Naive thymus-derived CD4-positive, alpha-beta T cell (primary cell): ENCODE measurements at regions not wholly inside any gene's neighbourhood (a gene's known extent, or its start where the extent isn't known, plus 50 kb on each side); places are given as distances from the start of the nearest gene placed in this dataset.

Source experiments
- ATAC-seq: fragments of 150-1000 bp; cut with Tn5 transposase; 2 replicates; pipeline ENCODE4 v1.10.0; 2021; ENCODE audit warnings: mild to moderate bottlenecking, moderate library complexity
- CTCF ChIA-PET: fragments of 350-600 bp; sonication (Branson Sonifier 250); formaldehyde crosslinking; loops from one replicate; lab custom pipeline; 2021; ENCODE audit warnings: antibody characterized with exemption; lab: Charles Lee
- POLR2A ChIA-PET: fragments of 350-600 bp; sonication (Branson Sonifier 250); formaldehyde crosslinking; loops from one replicate; lab custom pipeline; 2021; ENCODE audit warnings: antibody characterized with exemption, inconsistent platforms; lab: Charles Lee
- DNase-seq, 9 donors: peaks; one replicate each; pipeline versions ENCODE4 v3.0.0 to v3.0.0-alpha.2; 2020 to 2022; ENCODE audit warnings: mixed read lengths in 1 of 9
- H3K27ac ChIP-seq: one replicate; pipeline ENCODE4 v1.7.0; 2013; ENCODE audit warnings: mild to moderate bottlenecking, low read depth, low read length, moderate library complexity
- H3K27me3 ChIP-seq, 2 donors: one replicate each; pipeline ENCODE4 v1.7.0; 2013; ENCODE audit warnings: low read length in 2 of 2, mild to moderate bottlenecking in 2 of 2, moderate library complexity in 2 of 2; ENCODE audit not compliant: control insufficient read depth in 2 of 2, insufficient read depth in 2 of 2
- H3K36me3 ChIP-seq, 3 experiments: 1 replicate in 2 of 3; 2 replicates in 1 of 3; pipeline ENCODE4 v1.7.0; 2013; ENCODE audit warnings: low read length in 3 of 3, mild to moderate bottlenecking in 3 of 3, moderate library complexity in 1 of 3; ENCODE audit not compliant: insufficient read depth in 3 of 3, control insufficient read depth in 2 of 3
- H3K4me1 ChIP-seq, 2 donors: one replicate each; pipeline ENCODE4 v1.7.0; 2013; ENCODE audit warnings: low read length in 2 of 2, mild to moderate bottlenecking in 2 of 2, moderate library complexity in 1 of 2; ENCODE audit not compliant: control insufficient read depth in 2 of 2, insufficient read depth in 2 of 2
- H3K4me3 ChIP-seq: 2 replicates; pipeline ENCODE4 v1.7.0; 2013; ENCODE audit warnings: mild to moderate bottlenecking, low read length
- H3K9me3 ChIP-seq, 3 experiments: 1 replicate in 2 of 3; 2 replicates in 1 of 3; pipeline ENCODE4 v1.7.0; 2013; ENCODE audit warnings: low read length in 3 of 3; ENCODE audit not compliant: control insufficient read depth in 2 of 3
- H3K27ac Mint-ChIP-seq, 9 donors: one replicate each; pipeline ENCODE4 v1.8.0; 2020 to 2022; ENCODE audit warnings: mixed read lengths in 9 of 9, mild to moderate bottlenecking in 8 of 9, moderate library complexity in 5 of 9, inconsistent platforms in 2 of 9
- H3K27me3 Mint-ChIP-seq, 5 donors: one replicate each; pipeline ENCODE4 v1.8.0; 2021 to 2022; ENCODE audit warnings: mixed read lengths in 5 of 5, mild to moderate bottlenecking in 1 of 5
- H3K36me3 Mint-ChIP-seq, 5 donors: one replicate each; pipeline ENCODE4 v1.8.0; 2020 to 2022; ENCODE audit warnings: mixed read lengths in 5 of 5, mild to moderate bottlenecking in 3 of 5, inconsistent platforms in 1 of 5
- H3K4me1 Mint-ChIP-seq, 7 donors: one replicate each; pipeline ENCODE4 v1.8.0; 2020 to 2022; ENCODE audit warnings: mixed read lengths in 7 of 7, mild to moderate bottlenecking in 3 of 7, inconsistent platforms in 1 of 7
- H3K4me3 Mint-ChIP-seq, 10 donors: one replicate each; pipeline ENCODE4 v1.8.0; 2020 to 2022; ENCODE audit warnings: mild to moderate bottlenecking in 10 of 10, mixed read lengths in 10 of 10, moderate library complexity in 6 of 10, inconsistent platforms in 2 of 10
- H3K9me3 Mint-ChIP-seq, 11 donors: one replicate each; pipeline ENCODE4 v1.8.0; 2020 to 2022; ENCODE audit warnings: mixed read lengths in 11 of 11, mild to moderate bottlenecking in 4 of 11, inconsistent platforms in 1 of 11, moderate library complexity in 1 of 11
- intact Hi-C, 2 donors: fragments of 100-400 bp; cut with micrococcal nuclease; formaldehyde crosslinking; loops; one replicate each; pipeline ENCODE4 v1.15.1; 2023

DNA sequence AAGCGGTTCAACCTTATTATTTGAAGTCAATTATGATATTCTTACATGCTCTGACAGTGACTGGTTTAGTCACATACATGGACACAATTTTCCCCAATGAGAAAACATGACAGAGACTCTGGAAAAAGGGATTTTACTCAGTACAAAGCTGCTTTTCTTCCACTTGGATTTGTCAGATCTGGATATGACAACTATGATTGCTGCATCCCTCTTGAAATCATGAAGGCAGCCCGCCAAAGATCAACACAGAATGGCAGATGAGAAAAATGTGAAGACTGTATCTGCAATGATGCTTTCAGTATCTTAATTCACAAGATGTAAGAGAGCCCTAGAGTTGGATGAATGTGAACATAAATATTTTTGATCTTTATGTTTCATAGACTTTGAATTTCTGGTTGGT lies 439.6 kb downstream of the CDH8 start:
- no peak overlapping the region for H3K27ac ChIP-seq
- ATAC-seq: no peak
- H3K27me3 ChIP-seq: no peaks in the 10 kb centered on the region
- Mint-ChIP-seq H3K27ac (no peak overlapping the region), H3K4me3 (no peak overlapping the region), H3K4me1 (no peaks in the 10 kb centered on the region), H3K27me3 (no peaks in the 10 kb centered on the region), H3K9me3 (peaks cover 4 to 46% (median 13%) of the 10 kb centered on the region in 11 donors), H3K36me3 (no peaks in the 10 kb centered on the region)
- H3K9me3 ChIP-seq: peaks cover 0 to 11% (median 0%) of the 10 kb centered on the region in 3 experiments
- intact Hi-C loops: no loop called here
- H3K4me3 ChIP-seq: no peak overlapping the region
- DNase-seq: no peak
- CTCF ChIA-PET: no interaction called here
- H3K36me3 ChIP-seq: no peaks in the 10 kb centered on the region
- POLR2A ChIA-PET: no interaction called here
- H3K4me1 ChIP-seq: no peaks in the 10 kb centered on the region

DNA sequence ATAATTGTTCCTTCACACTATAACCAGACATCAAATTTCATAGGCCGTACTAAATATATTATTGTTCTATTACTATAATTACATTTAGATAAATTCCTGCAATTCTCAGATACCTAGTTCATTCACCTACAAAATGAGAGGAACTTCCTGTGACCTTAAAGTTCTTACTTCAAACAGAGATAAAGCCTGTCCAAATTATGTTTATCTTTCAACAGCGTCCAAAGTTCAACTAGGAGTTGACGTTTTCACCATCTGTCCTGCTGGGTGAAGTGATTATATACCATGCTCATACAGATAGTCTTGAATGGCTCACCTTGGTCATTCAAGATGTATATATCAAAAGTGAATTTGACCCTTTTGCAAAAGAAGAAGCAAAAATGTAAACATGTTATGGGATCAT lies 440.6 kb downstream of the CDH8 start:
- no peaks in the 10 kb centered on the region for H3K27me3 Mint-ChIP-seq
- H3K4me3 ChIP-seq: no peak overlapping the region
- ChIA-PET POLR2A (no interaction called here), CTCF (no interaction called here)
- ATAC-seq (no peak), DNase-seq (no peak)
- peaks cover 0 to 11% (median 0%) of the 10 kb centered on the region in 3 experiments for H3K9me3 ChIP-seq
- H3K27ac ChIP-seq: no peak overlapping the region
- no peaks in the 10 kb centered on the region for H3K27me3 ChIP-seq
- H3K27ac Mint-ChIP-seq: no peak overlapping the region
- intact Hi-C loops: no loop called here
- no peaks in the 10 kb centered on the region for H3K36me3 ChIP-seq
- peaks cover 4 to 48% (median 14%) of the 10 kb centered on the region in 11 donors for H3K9me3 Mint-ChIP-seq
- no peaks in the 10 kb centered on the region for H3K4me1 Mint-ChIP-seq
- no peaks in the 10 kb centered on the region for H3K4me1 ChIP-seq
- no peak overlapping the region for H3K4me3 Mint-ChIP-seq
- no peaks in the 10 kb centered on the region for H3K36me3 Mint-ChIP-seq

DNA sequence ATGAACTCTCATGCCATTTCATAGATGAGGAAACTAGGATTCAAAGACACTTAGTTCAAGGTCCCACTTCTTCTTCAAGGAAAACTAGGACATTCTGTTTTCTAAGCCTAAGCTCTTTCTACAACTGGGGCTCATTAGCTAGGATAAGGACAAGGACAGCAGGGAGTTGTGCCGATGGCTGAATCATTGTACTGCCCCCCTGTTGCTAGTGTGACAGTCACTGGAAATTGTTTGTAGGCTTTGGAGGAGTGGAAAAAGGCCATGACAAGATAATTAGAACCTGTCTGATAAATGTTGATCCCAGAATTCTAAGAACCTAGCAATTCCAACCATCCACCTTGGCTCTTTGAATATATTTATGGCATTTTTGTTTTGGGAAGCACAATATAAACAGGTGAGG lies 445.7 kb downstream of the CDH8 start:
- H3K36me3 ChIP-seq: no peaks in the 10 kb centered on the region
- ATAC-seq (no peak), DNase-seq (no peak)
- no peaks in the 10 kb centered on the region for H3K4me1 ChIP-seq
- Mint-ChIP-seq H3K36me3 (no peaks in the 10 kb centered on the region), H3K4me3 (no peak overlapping the region), H3K4me1 (no peaks in the 10 kb centered on the region), H3K27me3 (no peaks in the 10 kb centered on the region), H3K27ac (no peak overlapping the region), H3K9me3 (peaks cover 4 to 47% (median 14%) of the 10 kb centered on the region in 11 donors)
- H3K27me3 ChIP-seq: no peaks in the 10 kb centered on the region
- H3K27ac ChIP-seq: no peak overlapping the region
- H3K4me3 ChIP-seq: no peak overlapping the region
- peaks cover 0 to 11% (median 0%) of the 10 kb centered on the region in 3 experiments for H3K9me3 ChIP-seq
- ChIA-PET POLR2A (no interaction called here), CTCF (no interaction called here)
- intact Hi-C loops: no loop called here

DNA sequence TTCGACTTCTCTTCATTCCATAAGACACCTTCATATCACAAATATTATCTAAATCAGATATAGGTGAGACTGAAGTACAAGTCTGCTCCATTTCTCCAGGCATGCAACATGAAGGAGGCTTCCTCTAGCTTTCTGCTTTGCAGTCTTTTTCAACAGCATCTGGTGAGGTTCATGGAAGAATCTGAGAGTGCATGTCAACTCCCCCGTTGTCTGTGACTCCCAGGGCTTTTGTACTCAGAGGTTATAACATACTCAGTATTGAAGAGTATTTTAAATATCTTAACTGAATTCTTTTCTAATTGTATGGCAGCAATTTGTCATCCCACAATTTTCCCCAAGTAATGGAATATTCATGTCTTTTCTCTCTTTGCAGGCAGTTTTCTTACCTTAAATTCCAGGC lies 448.7 kb downstream of the CDH8 start:
- Histone ChIP-seq H3K36me3 (no peaks in the 10 kb centered on the region), H3K9me3 (peaks cover 0 to 6% (median 0%) of the 10 kb centered on the region in 3 experiments), H3K4me1 (no peaks in the 10 kb centered on the region), H3K27ac (no peak overlapping the region), H3K4me3 (no peak overlapping the region), H3K27me3 (no peaks in the 10 kb centered on the region)
- POLR2A ChIA-PET: no interaction called here
- Mint-ChIP-seq H3K27ac (no peak overlapping the region), H3K4me3 (no peak overlapping the region), H3K36me3 (no peaks in the 10 kb centered on the region), H3K4me1 (no peaks in the 10 kb centered on the region), H3K9me3 (peaks cover 0 to 35% (median 9%) of the 10 kb centered on the region in 11 donors), H3K27me3 (no peaks in the 10 kb centered on the region)
- DNase-seq: no peak
- ATAC-seq: no peak
- intact Hi-C loops: no loop called here
- CTCF ChIA-PET: no interaction called here

DNA sequence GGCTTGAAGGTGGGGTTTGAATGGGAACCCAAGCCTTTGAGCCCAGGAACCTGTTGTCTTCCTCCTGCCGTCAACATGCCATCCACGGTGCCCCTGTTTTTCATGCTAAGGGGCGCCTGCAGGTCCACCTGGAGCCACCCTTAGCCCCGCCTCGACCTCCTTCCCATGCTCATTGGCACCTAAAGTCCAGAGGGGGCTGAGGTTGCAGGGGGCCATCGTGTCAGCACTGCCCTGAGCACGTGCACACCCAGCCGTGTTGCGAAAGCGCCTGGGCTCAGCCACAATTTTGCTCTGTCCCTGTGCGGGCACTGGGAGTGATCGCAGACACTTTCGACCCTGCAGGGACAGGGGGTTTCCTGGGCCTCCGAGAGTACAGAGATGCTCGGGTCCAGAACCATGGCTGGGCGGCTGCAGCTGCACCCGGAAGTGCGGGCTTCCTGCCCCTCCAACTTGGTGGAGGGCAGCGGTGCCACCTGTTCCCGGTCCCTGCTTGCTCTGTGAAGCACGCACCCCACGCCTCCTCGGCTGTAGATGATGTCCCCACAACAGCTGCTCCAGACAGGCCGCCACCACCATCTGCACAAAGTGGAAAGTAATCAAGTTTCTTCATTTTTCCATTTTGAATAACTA lies 454.7 kb downstream of the CDH8 start:
- Mint-ChIP-seq H3K27me3 (no peaks in the 10 kb centered on the region), H3K36me3 (no peaks in the 10 kb centered on the region), H3K9me3 (peaks cover 0 to 24% (median 6%) of the 10 kb centered on the region in 11 donors), H3K4me3 (no peak overlapping the region), H3K27ac (no peak overlapping the region), H3K4me1 (no peaks in the 10 kb centered on the region)
- Histone ChIP-seq H3K36me3 (no peaks in the 10 kb centered on the region), H3K4me1 (no peaks in the 10 kb centered on the region), H3K27ac (no peak overlapping the region), H3K4me3 (no peak overlapping the region), H3K9me3 (peaks cover 0 to 5% (median 0%) of the 10 kb centered on the region in 3 experiments), H3K27me3 (no peaks in the 10 kb centered on the region)
- POLR2A ChIA-PET: no interaction called here
- intact Hi-C loops: no loop called here
- no peak for ATAC-seq
- CTCF ChIA-PET: no interaction called here
- no peak for DNase-seq

DNA sequence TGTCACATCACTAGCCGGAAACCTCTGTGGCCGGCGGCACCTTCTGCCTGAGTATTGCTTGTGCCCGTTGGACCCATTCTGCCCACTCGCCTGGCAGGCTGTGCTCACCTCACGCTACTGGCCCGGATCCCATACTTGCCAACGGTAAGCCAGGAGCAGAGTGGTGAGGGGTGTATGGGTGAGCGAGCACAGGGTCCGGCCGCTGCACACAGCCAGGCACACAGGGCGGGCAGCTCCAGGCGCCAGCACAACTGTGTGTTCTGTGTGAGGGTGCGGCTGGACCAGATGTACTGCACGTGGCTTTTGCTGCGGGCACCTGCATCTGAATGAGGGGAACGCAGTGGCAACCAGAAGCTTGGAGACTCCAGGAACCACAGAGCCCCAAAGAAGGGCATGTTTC lies 455.7 kb downstream of the CDH8 start:
- Histone ChIP-seq H3K4me1 (no peaks in the 10 kb centered on the region), H3K36me3 (no peaks in the 10 kb centered on the region), H3K4me3 (no peak overlapping the region), H3K9me3 (peaks cover 0 to 7% (median 0%) of the 10 kb centered on the region in 3 experiments), H3K27me3 (no peaks in the 10 kb centered on the region), H3K27ac (no peak overlapping the region)
- ATAC-seq: no peak
- H3K36me3 Mint-ChIP-seq: no peaks in the 10 kb centered on the region
- no peak overlapping the region for H3K27ac Mint-ChIP-seq
- CTCF ChIA-PET: no interaction called here
- intact Hi-C loops: no loop called here
- H3K27me3 Mint-ChIP-seq: no peaks in the 10 kb centered on the region
- peaks cover 4 to 28% (median 11%) of the 10 kb centered on the region in 11 donors for H3K9me3 Mint-ChIP-seq
- POLR2A ChIA-PET: no interaction called here
- no peak overlapping the region for H3K4me3 Mint-ChIP-seq
- no peak for DNase-seq
- no peaks in the 10 kb centered on the region for H3K4me1 Mint-ChIP-seq

DNA sequence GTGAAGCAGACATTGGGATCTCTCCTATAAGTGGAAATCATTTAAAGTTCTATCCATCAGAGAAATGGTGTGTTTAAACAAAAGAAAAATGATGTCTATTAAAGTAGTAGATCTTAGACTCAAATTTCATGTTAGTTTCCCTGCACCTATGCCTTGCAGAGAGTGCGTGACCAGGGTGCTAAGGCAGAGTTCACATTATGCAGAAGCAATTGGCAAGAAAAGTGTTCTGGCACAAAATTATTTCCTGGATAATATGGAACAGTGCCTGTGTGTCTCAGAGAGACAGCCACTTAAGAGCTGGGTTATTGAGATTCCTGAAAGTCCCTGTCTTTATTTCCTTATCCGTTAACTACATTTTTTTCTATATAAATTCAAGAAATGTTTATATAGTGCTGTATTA lies 457.0 kb downstream of the CDH8 start:
- H3K9me3 ChIP-seq: peaks cover 0 to 3% (median 0%) of the 10 kb centered on the region in 3 experiments
- H3K27ac ChIP-seq: no peak overlapping the region
- no peak overlapping the region for H3K27ac Mint-ChIP-seq
- H3K36me3 ChIP-seq: no peaks in the 10 kb centered on the region
- H3K4me3 Mint-ChIP-seq: no peak overlapping the region
- no peaks in the 10 kb centered on the region for H3K27me3 ChIP-seq
- peaks cover 4 to 33% (median 14%) of the 10 kb centered on the region in 11 donors for H3K9me3 Mint-ChIP-seq
- H3K4me1 Mint-ChIP-seq: no peaks in the 10 kb centered on the region
- intact Hi-C loops: no loop called here
- ChIA-PET CTCF (no interaction called here), POLR2A (no interaction called here)
- no peaks in the 10 kb centered on the region for H3K4me1 ChIP-seq
- ATAC-seq (no peak), DNase-seq (no peak)
- H3K4me3 ChIP-seq: no peak overlapping the region
- H3K36me3 Mint-ChIP-seq: no peaks in the 10 kb centered on the region
- no peaks in the 10 kb centered on the region for H3K27me3 Mint-ChIP-seq
